CD4-positive, CD25-positive, alpha-beta regulatory T cell (primary cell): ENCODE measurements at regions not wholly inside any gene's neighbourhood (a gene's known extent, or its start where the extent isn't known, plus 50 kb on each side); places are given as distances from the start of the nearest gene placed in this dataset.
A peak's percentile ranks its signal among the peaks of the same experiment; 100 is the strongest.

ENCODE experiments used
- ATAC-seq, 2 donors: fragments of 150-1000 bp; cut with Tn5 transposase; one replicate each; pipeline ENCODE4 v1.10.0; 2021; ENCODE audit warnings: low read depth in 2 of 2, moderate number of reproducible peaks in 2 of 2, moderate library complexity in 1 of 2
- DNase-seq, 3 donors: peaks; one replicate each; pipeline versions ENCODE4 v3.0.0 to v3.0.0-alpha.2; 2012 to 2022; ENCODE audit warnings: mixed read lengths in 1 of 3
- H3K27ac ChIP-seq: one replicate; pipeline ENCODE4 v1.7.0; 2013; ENCODE audit warnings: mild to moderate bottlenecking, low read length; ENCODE audit not compliant: insufficient read depth, poor library complexity, severe bottlenecking
- H3K27me3 ChIP-seq: one replicate; pipeline ENCODE4 v1.7.0; 2013; ENCODE audit warnings: low read length; ENCODE audit not compliant: control insufficient read depth, insufficient read depth
- H3K36me3 ChIP-seq: one replicate; pipeline ENCODE4 v1.7.0; 2013; ENCODE audit warnings: mild to moderate bottlenecking, low read length, moderate library complexity; ENCODE audit not compliant: control insufficient read depth, insufficient read depth
- H3K4me1 ChIP-seq: 2 replicates; pipeline ENCODE4 v1.7.0; 2013; ENCODE audit warnings: mild to moderate bottlenecking, low read length; ENCODE audit not compliant: insufficient read depth, control insufficient read depth, poor library complexity, severe bottlenecking
- H3K4me3 ChIP-seq: one replicate; pipeline ENCODE4 v1.7.0; 2013; ENCODE audit warnings: low read depth, mild to moderate bottlenecking, low read length, moderate library complexity
- H3K9me3 ChIP-seq, 2 experiments: 1 replicate in 1 of 2; 2 replicates in 1 of 2; pipeline ENCODE4 v1.7.0; 2013; ENCODE audit warnings: low read length in 2 of 2, mild to moderate bottlenecking in 1 of 2, moderate library complexity in 1 of 2; ENCODE audit not compliant: control insufficient read depth in 2 of 2
- H3K27ac Mint-ChIP-seq, 3 donors: one replicate each; pipeline ENCODE4 v1.8.0; 2020 to 2022; ENCODE audit warnings: mild to moderate bottlenecking in 3 of 3, mixed read lengths in 3 of 3, moderate library complexity in 2 of 3
- H3K27me3 Mint-ChIP-seq: one replicate; pipeline ENCODE4 v1.8.0; 2022; ENCODE audit warnings: mild to moderate bottlenecking, mixed read lengths
- H3K36me3 Mint-ChIP-seq: one replicate; pipeline ENCODE4 v1.8.0; 2020; ENCODE audit warnings: mixed read lengths
- H3K4me1 Mint-ChIP-seq, 4 donors: one replicate each; pipeline ENCODE4 v1.8.0; 2020 to 2022; ENCODE audit warnings: mixed read lengths in 4 of 4, mild to moderate bottlenecking in 1 of 4
- H3K4me3 Mint-ChIP-seq, 4 donors: one replicate each; pipeline ENCODE4 v1.8.0; 2020 to 2022; ENCODE audit warnings: mild to moderate bottlenecking in 4 of 4, mixed read lengths in 4 of 4, moderate library complexity in 3 of 4
- H3K9me3 Mint-ChIP-seq, 7 donors: one replicate each; pipeline ENCODE4 v1.8.0; 2020 to 2022; ENCODE audit warnings: mixed read lengths in 7 of 7, mild to moderate bottlenecking in 3 of 7, moderate library complexity in 2 of 7

- ATAC-seq: no peak
- Histone ChIP-seq H3K4me1 (no peaks in the 10 kb centered on the region), H3K4me3 (no peak overlapping the region), H3K27ac (no peak overlapping the region), H3K9me3 (no peaks in the 10 kb centered on the region), H3K27me3 (peaks cover 4% of the 10 kb centered on the region), H3K36me3 (no peaks in the 10 kb centered on the region)
- DNase-seq: no peak
- H3K27me3 Mint-ChIP-seq: no peaks in the 10 kb centered on the region
- H3K9me3 Mint-ChIP-seq: peaks cover 0 to 3% (median 0%) of the 10 kb centered on the region in 7 donors
- H3K4me1 Mint-ChIP-seq: peaks cover 0 to 2% (median 0%) of the 10 kb centered on the region in 4 donors
- H3K27ac Mint-ChIP-seq: no peak overlapping the region
- H3K4me3 Mint-ChIP-seq: no peak overlapping the region
- no peaks in the 10 kb centered on the region for H3K36me3 Mint-ChIP-seq
Measured at GRCh38 chr20:47862574-47863240, 77.4 kb upstream of the SULF2 start.

- no peaks in the 10 kb centered on the region for H3K36me3 Mint-ChIP-seq
- Histone ChIP-seq H3K4me1 (no peaks in the 10 kb centered on the region), H3K27me3 (peaks cover 4% of the 10 kb centered on the region), H3K9me3 (no peaks in the 10 kb centered on the region), H3K4me3 (no peak overlapping the region), H3K36me3 (no peaks in the 10 kb centered on the region), H3K27ac (no peak overlapping the region)
- ATAC-seq (no peak), DNase-seq (no peak)
- peaks cover 0 to 3% (median 0%) of the 10 kb centered on the region in 7 donors for H3K9me3 Mint-ChIP-seq
- peak overlapping the region in 1 of 4 donors; percentile 48 for H3K4me3 Mint-ChIP-seq
- no peaks in the 10 kb centered on the region for H3K27me3 Mint-ChIP-seq
- H3K4me1 Mint-ChIP-seq: peaks cover 0 to 2% (median 0%) of the 10 kb centered on the region in 4 donors
- H3K27ac Mint-ChIP-seq: no peak overlapping the region
Measured at GRCh38 chr20:47861116-47861515, 75.8 kb upstream of the SULF2 start.

- Histone ChIP-seq H3K9me3 (no peaks in the 10 kb centered on the region), H3K4me3 (no peak overlapping the region), H3K27me3 (peaks cover 4% of the 10 kb centered on the region), H3K36me3 (no peaks in the 10 kb centered on the region), H3K27ac (no peak overlapping the region), H3K4me1 (no peaks in the 10 kb centered on the region)
- Mint-ChIP-seq H3K27ac (no peak overlapping the region), H3K9me3 (peaks cover 0 to 3% (median 0%) of the 10 kb centered on the region in 7 donors), H3K4me1 (no peaks in the 10 kb centered on the region), H3K36me3 (no peaks in the 10 kb centered on the region), H3K4me3 (no peak overlapping the region), H3K27me3 (no peaks in the 10 kb centered on the region)
- ATAC-seq (no peak), DNase-seq (no peak)
Measured at GRCh38 chr20:47860049-47860830, 75.0 kb upstream of the SULF2 start.

- Histone ChIP-seq H3K36me3 (no peaks in the 10 kb centered on the region), H3K27ac (no peak overlapping the region), H3K4me1 (no peaks in the 10 kb centered on the region), H3K9me3 (no peaks in the 10 kb centered on the region), H3K4me3 (no peak overlapping the region), H3K27me3 (peaks cover 4% of the 10 kb centered on the region)
- no peak for DNase-seq
- H3K27me3 Mint-ChIP-seq: no peaks in the 10 kb centered on the region
- H3K9me3 Mint-ChIP-seq: peaks cover 0 to 3% (median 0%) of the 10 kb centered on the region in 7 donors
- no peaks in the 10 kb centered on the region for H3K36me3 Mint-ChIP-seq
- H3K4me3 Mint-ChIP-seq: no peak overlapping the region
- H3K4me1 Mint-ChIP-seq: no peaks in the 10 kb centered on the region
- H3K27ac Mint-ChIP-seq: no peak overlapping the region
- ATAC-seq: no peak
Measured at GRCh38 chr20:47859278-47859677, 74.0 kb upstream of the SULF2 start.

GRCh38 chr20:47857569-47858464, 72.5 kb upstream of the SULF2 start:
- Histone ChIP-seq H3K27me3 (no peaks in the 10 kb centered on the region), H3K27ac (no peak overlapping the region), H3K4me1 (no peaks in the 10 kb centered on the region), H3K4me3 (no peak overlapping the region), H3K9me3 (no peaks in the 10 kb centered on the region), H3K36me3 (no peaks in the 10 kb centered on the region)
- H3K27me3 Mint-ChIP-seq: no peaks in the 10 kb centered on the region
- H3K27ac Mint-ChIP-seq: no peak overlapping the region
- H3K4me1 Mint-ChIP-seq: no peaks in the 10 kb centered on the region
- peaks cover 0 to 2% (median 0%) of the 10 kb centered on the region in 7 donors for H3K9me3 Mint-ChIP-seq
- DNase-seq (no peak), ATAC-seq (no peak)
- H3K36me3 Mint-ChIP-seq: no peaks in the 10 kb centered on the region
- H3K4me3 Mint-ChIP-seq: no peak overlapping the region

GRCh38 chr20:47857187-47857568, 71.9 kb upstream of the SULF2 start:
- H3K36me3 Mint-ChIP-seq: no peaks in the 10 kb centered on the region
- Histone ChIP-seq H3K27ac (no peak overlapping the region), H3K9me3 (no peaks in the 10 kb centered on the region), H3K4me3 (no peak overlapping the region), H3K27me3 (no peaks in the 10 kb centered on the region), H3K4me1 (no peaks in the 10 kb centered on the region), H3K36me3 (no peaks in the 10 kb centered on the region)
- ATAC-seq (no peak), DNase-seq (no peak)
- no peak overlapping the region for H3K4me3 Mint-ChIP-seq
- no peaks in the 10 kb centered on the region for H3K27me3 Mint-ChIP-seq
- no peak overlapping the region for H3K27ac Mint-ChIP-seq
- H3K9me3 Mint-ChIP-seq: peaks cover 0 to 2% (median 0%) of the 10 kb centered on the region in 7 donors
- no peaks in the 10 kb centered on the region for H3K4me1 Mint-ChIP-seq

GRCh38 chr20:47855799-47856198, 70.5 kb upstream of the SULF2 start:
- Histone ChIP-seq H3K27ac (no peak overlapping the region), H3K4me1 (no peaks in the 10 kb centered on the region), H3K27me3 (no peaks in the 10 kb centered on the region), H3K36me3 (no peaks in the 10 kb centered on the region), H3K9me3 (no peaks in the 10 kb centered on the region), H3K4me3 (no peak overlapping the region)
- Mint-ChIP-seq H3K4me1 (no peaks in the 10 kb centered on the region), H3K9me3 (peaks cover 0 to 2% (median 0%) of the 10 kb centered on the region in 7 donors), H3K27me3 (peaks cover 5% of the 10 kb centered on the region), H3K27ac (no peak overlapping the region), H3K36me3 (no peaks in the 10 kb centered on the region), H3K4me3 (no peak overlapping the region)
- no peak for ATAC-seq
- no peak for DNase-seq
